HepG2 (cell line): ENCODE measurements at regions not wholly inside any gene's neighbourhood (a gene's known extent, or its start where the extent isn't known, plus 50 kb on each side); places are given as distances from the start of the nearest gene placed in this dataset.

Source experiments
- ATAC-seq: fragments of 200-7000 bp; cut with Tn5 transposase; 3 replicates; pipeline ENCODE4 v1.9.1; 2020; ENCODE audit warnings: mild to moderate bottlenecking, moderate library complexity
- BruUV-seq: library from RNA; stranded (reverse); fragments of 400-500 nt; replicated peaks from 2 replicates; lab custom pipeline; 2021; lab: Mats Ljungman, UMichigan
- CTCF ChIA-PET: fragments of 300-600 bp; formaldehyde crosslinking; extraction: SDS; loops from one replicate; lab custom pipeline; 2021; ENCODE audit warnings: low total read pairs, inconsistent platforms, low intra/inter-chr PET ratio; lab: Yijun Ruan, JAX
- POLR2A ChIA-PET: fragments of 350-600 bp; sonication (Branson Sonifier 250); formaldehyde crosslinking; loops from one replicate; lab custom pipeline; 2020; ENCODE audit warnings: antibody characterized with exemption, inconsistent platforms; lab: Yijun Ruan, JAX
- DNase-seq: peaks from one replicate; pipeline ENCODE4 v3.0.0-alpha.2; 2015; ENCODE audit warnings: low spot score
- FAIRE-seq: peaks from 3 replicates; lab custom pipeline; 2011; peaks lifted over from hg19 to GRCh38; lab: Jason Lieb, UNC
- H2AFZ ChIP-seq: one replicate; pipeline ENCODE4 v1.6.1; 2011; ENCODE audit warnings: low read length, inconsistent platforms
- H3K27ac ChIP-seq: fragments of 300-600 bp; 3 replicates; pipeline ENCODE4 v1.8.0; 2011; ENCODE audit warnings: mixed run types, mild to moderate bottlenecking, mixed read lengths, low read length, inconsistent platforms; ENCODE audit not compliant: insufficient read depth; ENCODE audit errors: extremely low read length
- H3K27me3 ChIP-seq, 2 experiments: fragments of 200-600 bp in 1 of 2; 2 replicates in 1 of 2; 3 replicates in 1 of 2; pipeline versions ENCODE4 v1.6.0 to v1.8.0; 2011; ENCODE audit warnings: low read length in 2 of 2, mild to moderate bottlenecking in 2 of 2, moderate library complexity in 2 of 2, inconsistent platforms in 1 of 2; ENCODE audit not compliant: insufficient read depth in 2 of 2, control insufficient read depth in 1 of 2
- H3K36me3 ChIP-seq, 2 experiments: fragments of 200-600 bp in 1 of 2; replicated peaks in 1 of 2; 2 replicates in 1 of 2; 3 replicates in 1 of 2; pipeline versions ENCODE4 v1.5.1 to v1.8.0; 2011; ENCODE audit warnings: low read length in 2 of 2, inconsistent platforms in 1 of 2; ENCODE audit not compliant: insufficient read depth in 2 of 2, control insufficient read depth in 1 of 2
- H3K4me1 ChIP-seq: 2 replicates; pipeline ENCODE4 v1.5.1; 2012; ENCODE audit warnings: low read length, inconsistent platforms; ENCODE audit not compliant: insufficient read depth
- H3K4me2 ChIP-seq: 2 replicates; pipeline ENCODE4 v1.6.0; 2011; ENCODE audit warnings: low read depth, low read length, inconsistent platforms
- H3K4me3 ChIP-seq, 3 experiments: fragments of 200-600 bp in 1 of 3; sonication (generic), shearing (Covaris generic) in 1 of 3; replicated peaks in 1 of 3; 2 replicates each; pipeline ENCODE4 v1.5.1; 2011 to 2016; ENCODE audit warnings: low read length in 3 of 3, inconsistent platforms in 2 of 3, low read depth in 2 of 3, mild to moderate bottlenecking in 2 of 3, control low read depth in 1 of 3, mixed read lengths in 1 of 3; ENCODE audit not compliant: insufficient read depth in 1 of 3
- H3K79me2 ChIP-seq: one replicate; pipeline ENCODE4 v1.6.1; 2011; ENCODE audit warnings: low read length, inconsistent platforms; ENCODE audit not compliant: insufficient read depth
- H3K9ac ChIP-seq: 2 replicates; pipeline ENCODE4 v1.6.0; 2011; ENCODE audit warnings: mild to moderate bottlenecking, low read depth, low read length, inconsistent platforms; ENCODE audit not compliant: insufficient read depth
- H3K9me3 ChIP-seq: 2 replicates; pipeline ENCODE4 v1.5.1; 2012; ENCODE audit warnings: mild to moderate bottlenecking, low read length
- H4K20me1 ChIP-seq: 2 replicates; pipeline ENCODE4 v1.6.0; 2011; ENCODE audit warnings: inconsistent platforms, mild to moderate bottlenecking, low read length, moderate library complexity; ENCODE audit not compliant: insufficient read depth
- ATF1 ChIP-seq: IDR thresholded peaks from 2 replicates; pipeline ENCODE4 v1.6.1; 2016; ENCODE audit warnings: mild to moderate bottlenecking, control low read depth
- HOXA5 ChIP-seq: sonication (generic); formaldehyde crosslinking; IDR thresholded peaks from 2 replicates; pipeline ENCODE4 v1.4.0; 2020; ENCODE audit warnings: missing genetic modification reagents
- ISL2 ChIP-seq: sonication (generic); formaldehyde crosslinking; IDR thresholded peaks from 2 replicates; pipeline ENCODE4 v1.5.0; 2020; ENCODE audit warnings: missing genetic modification reagents
- NR1H2 ChIP-seq: sonication (generic); formaldehyde crosslinking; IDR thresholded peaks from 2 replicates; pipeline ENCODE4 v1.8.1; 2022; ENCODE audit warnings: low read depth, missing genetic modification reagents, borderline replicate concordance
- ONECUT2 ChIP-seq: sonication (generic); formaldehyde crosslinking; IDR thresholded peaks from 2 replicates; pipeline ENCODE4 v1.4.0; 2020; ENCODE audit warnings: missing genetic modification reagents
- PITX1 ChIP-seq: sonication (generic); formaldehyde crosslinking; IDR thresholded peaks from 2 replicates; pipeline ENCODE4 v1.5.1; 2020; ENCODE audit warnings: mild to moderate bottlenecking, missing genetic modification reagents
- ZNF230 ChIP-seq: sonication (generic); formaldehyde crosslinking; IDR thresholded peaks from 2 replicates; pipeline ENCODE4 v1.4.0; 2020; ENCODE audit warnings: mild to moderate bottlenecking, missing genetic modification reagents
- ZNF235 ChIP-seq: sonication (generic); formaldehyde crosslinking; IDR thresholded peaks from 2 replicates; pipeline ENCODE4 v1.8.1; 2023; ENCODE audit warnings: mild to moderate bottlenecking, missing genetic modification reagents, borderline replicate concordance
- ZNF30 ChIP-seq: sonication (generic); formaldehyde crosslinking; IDR thresholded peaks from 2 replicates; pipeline ENCODE4 v1.5.0; 2020; ENCODE audit warnings: mild to moderate bottlenecking, missing genetic modification reagents
- ZNF329 ChIP-seq: sonication (generic); formaldehyde crosslinking; IDR thresholded peaks from 2 replicates; pipeline ENCODE4 v1.9.0; 2021; ENCODE audit warnings: low read depth, mild to moderate bottlenecking, missing genetic modification reagents
- WGBS: methylation state at CpG from one replicate; pipeline ENCODE4 v1.1.6; 2017; ENCODE audit warnings: low lambda C conversion rate; 5-methylcytosine and 5-hydroxymethylcytosine counted together
- in situ Hi-C: cut with HindIII; loops from 2 replicates; pipeline ENCODE4 v1.10.0; 2017; ENCODE audit warnings: low pct_unique_long_range_greater_than_20kb; ENCODE audit not compliant: extremely low pct_ligation_motif_present
- intact Hi-C: fragments of 100-400 bp; cut with micrococcal nuclease; formaldehyde crosslinking; loops from one replicate; pipeline ENCODE4 v1.10.0; 2022; ENCODE audit not compliant: unreplicated experiment
- TF ChIP-seq, protein P1 (sequence below): sonication (generic); formaldehyde crosslinking; IDR thresholded peaks from 2 replicates; pipeline ENCODE4 v1.9.0; 2021; ENCODE audit warnings: missing genetic modification reagents, borderline replicate concordance
- TF ChIP-seq, protein P2 (sequence below): sonication (generic); formaldehyde crosslinking; IDR thresholded peaks from 2 replicates; pipeline ENCODE4 v1.5.1; 2020; ENCODE audit warnings: mild to moderate bottlenecking, missing genetic modification reagents, moderate library complexity
- TF ChIP-seq, protein P3 (sequence below): sonication (generic); formaldehyde crosslinking; IDR thresholded peaks from 2 replicates; pipeline ENCODE4 v1.8.1; 2023; ENCODE audit warnings: mild to moderate bottlenecking, missing genetic modification reagents

DNA sequence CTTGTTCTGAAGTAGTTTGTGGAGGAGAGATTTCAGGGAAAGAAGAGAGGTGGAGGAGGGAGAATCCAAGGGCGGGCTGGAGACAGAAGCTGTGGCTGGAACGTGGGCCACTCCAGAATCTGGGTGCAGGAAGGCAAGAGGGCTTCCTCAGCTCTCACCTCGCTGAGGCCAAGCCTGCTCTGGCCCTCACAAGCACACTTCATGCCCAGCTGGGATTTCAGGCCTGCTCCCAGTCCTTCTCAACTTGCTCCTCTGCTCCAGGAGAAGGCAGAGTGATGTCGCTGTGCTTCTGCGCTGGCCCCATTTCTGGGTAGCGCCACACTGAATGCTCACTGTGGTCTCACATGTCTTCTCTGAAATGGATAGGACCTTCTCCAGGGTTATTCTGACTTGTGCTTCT is 328.8 kb downstream of the FGF9 start:
- Histone ChIP-seq H3K79me2 (no peaks in the 10 kb centered on the region), H4K20me1 (no peaks in the 10 kb centered on the region), H3K4me1 (no peaks in the 10 kb centered on the region), H3K4me3 (no peak overlapping the region), H3K9ac (no peak overlapping the region), H2AFZ (no peak overlapping the region), H3K27ac (no peak overlapping the region), H3K27me3 (peaks cover 0 to 4% of the 10 kb centered on the region in 2 experiments; a peak in 3 of 5 replicates), H3K9me3 (no peaks in the 10 kb centered on the region), H3K36me3 (no peaks in the 10 kb centered on the region), H3K4me2 (no peak overlapping the region)
- ChIA-PET CTCF (no interaction called here), POLR2A (no interaction called here)
- no TSS peak for BruUV-seq
- FAIRE-seq, result no peak
- no peak for TF ChIP-seq ISL2 (CRISPR knock-in tag)
- TF ChIP-seq ZNF30, result no peak
- TF ChIP-seq ZNF230 (CRISPR knock-in tag), result no peak
- no peak for TF ChIP-seq ONECUT2 (CRISPR knock-in tag)
- no peak for TF ChIP-seq ZNF235 (CRISPR knock-in tag)
- TF ChIP-seq PITX1, result no peak
- no peak for DNase-seq
- in situ Hi-C loops, result no loop called here
- 43% methylated on average over 5 of the region's 6 CpGs for WGBS
- ATAC-seq, result no peak
- intact Hi-C loops, result no loop called here

DNA sequence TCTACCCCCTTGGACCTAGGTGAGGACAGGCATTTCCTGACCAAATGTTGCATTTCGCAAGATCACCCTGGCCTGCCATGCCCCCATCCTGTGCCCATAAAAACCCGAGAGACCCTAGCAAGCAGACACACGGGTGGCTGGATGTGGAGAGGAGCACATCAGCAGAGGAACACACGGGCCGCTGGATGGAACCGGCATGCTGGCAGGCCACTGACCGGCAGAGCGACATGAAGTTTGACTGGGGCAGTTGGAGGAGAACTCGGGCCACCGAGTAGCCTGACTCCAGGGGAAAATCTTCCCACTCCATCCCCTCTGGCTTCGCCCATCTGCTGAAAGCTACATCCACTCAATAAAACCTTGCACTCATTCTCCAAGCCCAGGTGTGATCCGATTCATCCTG is 329.3 kb downstream of the FGF9 start:
- no peak overlapping the region for H3K4me2 ChIP-seq
- WGBS, result 50% methylated on average over 6 of the region's 12 CpGs
- H2AFZ ChIP-seq, result no peak overlapping the region
- no peak for DNase-seq
- intact Hi-C loops (no loop called here), in situ Hi-C loops (no loop called here)
- no peaks in the 10 kb centered on the region for H3K36me3 ChIP-seq
- H3K9ac ChIP-seq, result no peak overlapping the region
- POLR2A ChIA-PET, result no interaction called here
- H3K79me2 ChIP-seq, result no peaks in the 10 kb centered on the region
- no peaks in the 10 kb centered on the region for H3K4me1 ChIP-seq
- no peak overlapping the region for H3K27ac ChIP-seq
- no peak overlapping the region for H3K4me3 ChIP-seq
- CTCF ChIA-PET, result no interaction called here
- H3K27me3 ChIP-seq, result peaks cover 0 to 4% of the 10 kb centered on the region in 2 experiments; a peak in 3 of 5 replicates
- H3K9me3 ChIP-seq, result no peaks in the 10 kb centered on the region
- FAIRE-seq, result no peak
- BruUV-seq, result no TSS peak
- no peak for ATAC-seq
- no peaks in the 10 kb centered on the region for H4K20me1 ChIP-seq
- TF ChIP-seq ZNF329 (CRISPR knock-in tag), result no peak
- TF ChIP-seq HOXA5 (CRISPR knock-in tag), result no peak
- no peak for TF ChIP-seq ATF1 (CRISPR knock-in tag)
- TF ChIP-seq, protein P1, sequence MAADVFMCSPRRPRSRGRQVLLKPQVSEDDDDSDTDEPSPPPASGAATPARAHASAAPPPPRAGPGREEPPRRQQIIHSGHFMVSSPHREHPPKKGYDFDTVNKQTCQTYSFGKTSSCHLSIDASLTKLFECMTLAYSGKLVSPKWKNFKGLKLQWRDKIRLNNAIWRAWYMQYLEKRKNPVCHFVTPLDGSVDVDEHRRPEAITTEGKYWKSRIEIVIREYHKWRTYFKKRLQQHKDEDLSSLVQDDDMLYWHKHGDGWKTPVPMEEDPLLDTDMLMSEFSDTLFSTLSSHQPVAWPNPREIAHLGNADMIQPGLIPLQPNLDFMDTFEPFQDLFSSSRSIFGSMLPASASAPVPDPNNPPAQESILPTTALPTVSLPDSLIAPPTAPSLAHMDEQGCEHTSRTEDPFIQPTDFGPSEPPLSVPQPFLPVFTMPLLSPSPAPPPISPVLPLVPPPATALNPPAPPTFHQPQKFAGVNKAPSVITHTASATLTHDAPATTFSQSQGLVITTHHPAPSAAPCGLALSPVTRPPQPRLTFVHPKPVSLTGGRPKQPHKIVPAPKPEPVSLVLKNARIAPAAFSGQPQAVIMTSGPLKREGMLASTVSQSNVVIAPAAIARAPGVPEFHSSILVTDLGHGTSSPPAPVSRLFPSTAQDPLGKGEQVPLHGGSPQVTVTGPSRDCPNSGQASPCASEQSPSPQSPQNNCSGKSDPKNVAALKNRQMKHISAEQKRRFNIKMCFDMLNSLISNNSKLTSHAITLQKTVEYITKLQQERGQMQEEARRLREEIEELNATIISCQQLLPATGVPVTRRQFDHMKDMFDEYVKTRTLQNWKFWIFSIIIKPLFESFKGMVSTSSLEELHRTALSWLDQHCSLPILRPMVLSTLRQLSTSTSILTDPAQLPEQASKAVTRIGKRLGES (CRISPR knock-in tag), result no peak
- TF ChIP-seq, protein P2, sequence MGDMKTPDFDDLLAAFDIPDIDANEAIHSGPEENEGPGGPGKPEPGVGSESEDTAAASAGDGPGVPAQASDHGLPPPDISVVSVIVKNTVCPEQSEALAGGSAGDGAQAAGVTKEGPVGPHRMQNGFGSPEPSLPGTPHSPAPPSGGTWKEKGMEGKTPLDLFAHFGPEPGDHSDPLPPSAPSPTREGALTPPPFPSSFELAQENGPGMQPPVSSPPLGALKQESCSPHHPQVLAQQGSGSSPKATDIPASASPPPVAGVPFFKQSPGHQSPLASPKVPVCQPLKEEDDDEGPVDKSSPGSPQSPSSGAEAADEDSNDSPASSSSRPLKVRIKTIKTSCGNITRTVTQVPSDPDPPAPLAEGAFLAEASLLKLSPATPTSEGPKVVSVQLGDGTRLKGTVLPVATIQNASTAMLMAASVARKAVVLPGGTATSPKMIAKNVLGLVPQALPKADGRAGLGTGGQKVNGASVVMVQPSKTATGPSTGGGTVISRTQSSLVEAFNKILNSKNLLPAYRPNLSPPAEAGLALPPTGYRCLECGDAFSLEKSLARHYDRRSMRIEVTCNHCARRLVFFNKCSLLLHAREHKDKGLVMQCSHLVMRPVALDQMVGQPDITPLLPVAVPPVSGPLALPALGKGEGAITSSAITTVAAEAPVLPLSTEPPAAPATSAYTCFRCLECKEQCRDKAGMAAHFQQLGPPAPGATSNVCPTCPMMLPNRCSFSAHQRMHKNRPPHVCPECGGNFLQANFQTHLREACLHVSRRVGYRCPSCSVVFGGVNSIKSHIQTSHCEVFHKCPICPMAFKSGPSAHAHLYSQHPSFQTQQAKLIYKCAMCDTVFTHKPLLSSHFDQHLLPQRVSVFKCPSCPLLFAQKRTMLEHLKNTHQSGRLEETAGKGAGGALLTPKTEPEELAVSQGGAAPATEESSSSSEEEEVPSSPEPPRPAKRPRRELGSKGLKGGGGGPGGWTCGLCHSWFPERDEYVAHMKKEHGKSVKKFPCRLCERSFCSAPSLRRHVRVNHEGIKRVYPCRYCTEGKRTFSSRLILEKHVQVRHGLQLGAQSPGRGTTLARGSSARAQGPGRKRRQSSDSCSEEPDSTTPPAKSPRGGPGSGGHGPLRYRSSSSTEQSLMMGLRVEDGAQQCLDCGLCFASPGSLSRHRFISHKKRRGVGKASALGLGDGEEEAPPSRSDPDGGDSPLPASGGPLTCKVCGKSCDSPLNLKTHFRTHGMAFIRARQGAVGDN (CRISPR knock-in tag), result no peak
- TF ChIP-seq, protein P3, sequence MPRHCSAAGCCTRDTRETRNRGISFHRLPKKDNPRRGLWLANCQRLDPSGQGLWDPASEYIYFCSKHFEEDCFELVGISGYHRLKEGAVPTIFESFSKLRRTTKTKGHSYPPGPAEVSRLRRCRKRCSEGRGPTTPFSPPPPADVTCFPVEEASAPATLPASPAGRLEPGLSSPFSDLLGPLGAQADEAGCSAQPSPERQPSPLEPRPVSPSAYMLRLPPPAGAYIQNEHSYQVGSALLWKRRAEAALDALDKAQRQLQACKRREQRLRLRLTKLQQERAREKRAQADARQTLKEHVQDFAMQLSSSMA (CRISPR knock-in tag), result no peak
- no peak for TF ChIP-seq NR1H2
